GM18517 (cell line): ENCODE measurements at regions not wholly inside any gene's neighbourhood (a gene's known extent, or its start where the extent isn't known, plus 50 kb on each side); places are given as distances from the start of the nearest gene placed in this dataset.

Source experiments
- ATAC-seq: cut with Tn5 transposase; IDR thresholded peaks from one replicate; pipeline ENCODE4 v1.9.1; 2021; ENCODE audit warnings: mild to moderate bottlenecking, moderate library complexity; ENCODE audit not compliant: unreplicated experiment

GRCh38 chr3:29099296-29099695 lies 181.6 kb upstream of the RBMS3 start:
- ATAC-seq = no peak

GRCh38 chr3:29099775-29100174 lies 181.1 kb upstream of the RBMS3 start:
- ATAC-seq = no peak

- ATAC-seq = no peak
These were observed 180.6 kb upstream of the RBMS3 start for GRCh38 chr3:29100292-29100691.

DNA sequence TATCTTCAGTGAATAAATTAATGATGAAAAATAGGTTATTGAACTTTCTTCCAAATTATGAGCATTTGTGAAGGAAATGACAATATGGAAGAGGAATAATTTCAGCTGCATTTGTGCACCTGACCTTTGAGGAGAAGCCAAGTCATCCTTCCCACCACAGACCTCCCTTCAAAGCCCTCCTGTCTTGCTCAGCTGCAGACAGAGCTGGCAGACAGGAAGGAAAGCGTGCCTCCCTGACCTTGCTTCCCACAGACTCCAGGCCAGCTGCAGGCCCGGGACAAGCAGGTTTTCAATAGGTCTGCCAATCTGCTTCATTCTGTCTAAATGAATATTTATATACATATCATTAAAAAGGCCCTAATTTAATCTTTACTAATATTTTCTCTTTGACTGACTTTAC lies 152.9 kb upstream of the RBMS3 start:
- no peak for ATAC-seq

- no peak for ATAC-seq
These were observed 143.3 kb upstream of the RBMS3 start for GRCh38 chr3:29137601-29138000.

DNA sequence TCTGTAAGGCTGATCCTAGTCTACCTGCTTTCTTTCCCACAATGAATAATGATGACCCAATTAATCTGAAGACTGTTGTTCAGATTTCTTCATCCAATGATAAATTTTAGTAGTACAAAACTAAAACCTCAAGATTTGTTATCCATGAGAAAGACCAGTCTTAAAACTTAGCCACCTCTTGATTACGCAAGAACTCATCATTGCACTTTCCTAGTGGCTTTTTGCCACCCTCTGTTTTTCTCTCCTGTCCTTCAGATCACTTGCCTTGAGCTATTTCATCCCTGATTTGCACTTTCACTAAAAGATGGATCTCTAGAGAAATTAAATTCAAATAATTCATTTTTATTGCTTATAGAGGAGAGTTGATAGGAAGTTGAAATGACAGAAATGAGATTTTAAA lies 142.7 kb upstream of the RBMS3 start:
- no peak for ATAC-seq

DNA sequence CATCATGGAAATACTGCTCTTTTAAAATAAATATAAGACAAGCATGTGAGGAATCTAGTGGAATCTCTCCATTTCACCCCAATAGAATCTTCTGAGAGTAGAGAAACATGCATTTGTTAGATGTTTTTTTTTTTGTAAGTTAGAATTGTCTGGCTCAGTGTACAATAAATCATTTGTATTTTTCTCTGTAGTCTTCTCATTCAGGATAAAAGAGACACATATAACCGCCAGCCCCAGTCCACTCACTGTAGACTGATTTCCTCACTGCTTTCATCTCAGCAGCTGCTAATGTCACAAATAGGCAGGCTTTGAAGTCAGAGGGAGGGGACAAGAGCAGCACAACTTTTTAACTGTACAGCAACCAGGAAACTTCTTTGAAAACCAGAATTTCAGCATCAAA lies 140.2 kb upstream of the RBMS3 start:
- ATAC-seq = no peak

- ATAC-seq = no peak
These were observed 139.5 kb upstream of the RBMS3 start for GRCh38 chr3:29141197-29141917.

DNA sequence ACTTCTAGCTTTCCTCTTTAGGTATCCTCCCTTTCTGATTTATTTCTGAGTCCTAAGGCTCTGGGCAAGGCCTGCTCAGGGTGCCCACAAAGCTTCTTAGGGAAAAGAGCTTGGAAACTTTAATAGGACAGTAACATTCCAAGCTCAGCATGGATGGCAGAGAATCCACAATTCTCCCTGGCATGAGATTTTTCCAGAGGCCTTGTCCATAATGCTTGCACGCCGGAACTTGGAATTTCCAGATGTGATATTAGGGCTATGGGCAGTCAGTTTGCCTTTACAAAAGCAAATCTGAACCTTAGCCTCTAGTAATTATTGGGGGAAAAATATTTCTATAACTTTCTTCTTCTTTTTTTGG lies 139.0 kb upstream of the RBMS3 start:
- ATAC-seq = no peak

GRCh38 chr3:29143151-29143550 lies 137.7 kb upstream of the RBMS3 start:
- no peak for ATAC-seq

GRCh38 chr3:29144361-29144760 lies 136.5 kb upstream of the RBMS3 start:
- ATAC-seq = no peak

DNA sequence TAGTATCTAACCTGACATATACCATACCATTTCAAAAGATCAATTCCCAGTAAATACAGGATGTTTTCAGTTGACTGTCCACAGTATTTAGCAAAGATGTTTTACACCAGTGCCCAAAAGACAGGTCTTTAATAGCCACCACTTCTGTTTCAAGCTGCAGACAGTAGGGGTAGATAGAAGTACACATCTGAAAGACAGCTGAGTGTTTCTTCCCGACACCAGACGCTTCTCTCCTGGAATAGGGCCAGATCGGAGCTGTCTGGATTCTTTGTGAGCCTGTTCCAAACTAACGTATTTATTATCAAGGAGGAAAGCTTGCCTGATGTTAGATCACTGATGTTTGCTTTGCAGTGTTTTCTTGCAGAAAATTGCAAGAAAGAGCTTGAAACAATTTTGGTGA lies 136.1 kb upstream of the RBMS3 start:
- no peak for ATAC-seq

- no peak for ATAC-seq
These were observed 135.5 kb upstream of the RBMS3 start for GRCh38 chr3:29145360-29145759.

- ATAC-seq = no peak
These were observed 128.5 kb upstream of the RBMS3 start for GRCh38 chr3:29152379-29152778.

- ATAC-seq = no peak
These were observed 127.1 kb upstream of the RBMS3 start for GRCh38 chr3:29153811-29154210.

GRCh38 chr3:29156086-29156715 lies 124.7 kb upstream of the RBMS3 start:
- ATAC-seq = no peak

DNA sequence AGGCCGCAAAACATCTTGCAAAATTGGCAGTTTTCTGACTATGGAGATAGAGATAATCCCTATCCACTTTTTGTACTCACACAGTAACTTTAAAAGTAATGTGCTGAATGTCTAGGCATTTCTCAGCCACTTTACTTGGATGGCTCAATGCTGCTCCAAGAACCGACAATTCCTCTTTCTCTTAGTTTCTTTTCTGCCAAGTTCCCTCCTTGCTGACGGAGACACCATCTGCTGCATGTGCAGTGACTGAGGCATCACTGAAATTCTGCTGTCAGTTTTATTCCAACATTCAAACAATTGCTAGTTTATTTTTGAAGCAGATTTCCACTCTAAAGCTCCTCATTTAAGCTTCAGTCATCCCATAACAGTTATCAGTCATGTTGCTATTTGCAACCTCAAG lies 116.0 kb upstream of the RBMS3 start:
- ATAC-seq = no peak

GRCh38 chr3:29167180-29167579 lies 113.7 kb upstream of the RBMS3 start:
- ATAC-seq = no peak

GRCh38 chr3:29168081-29168480 lies 112.8 kb upstream of the RBMS3 start:
- no peak for ATAC-seq

DNA sequence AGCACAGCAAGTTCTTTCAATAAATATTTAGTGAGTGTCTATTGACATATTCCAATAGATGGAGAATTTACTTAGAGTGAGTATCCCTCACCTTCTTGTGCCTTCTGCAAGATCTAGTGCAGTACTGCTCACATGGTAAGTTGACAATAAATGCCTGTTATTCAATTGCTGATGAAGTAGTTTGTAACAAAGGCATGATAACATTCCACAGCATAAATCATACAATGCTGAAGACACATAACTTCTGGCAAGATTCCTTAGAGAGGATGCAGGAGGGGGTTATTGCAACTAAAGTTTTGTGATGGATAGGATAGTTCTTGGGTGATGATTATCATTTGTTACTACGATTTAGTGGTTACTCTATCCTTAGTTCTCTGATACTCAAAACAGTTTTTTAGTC lies 112.2 kb upstream of the RBMS3 start:
- ATAC-seq = no peak

GRCh38 chr3:29169451-29169850 lies 111.4 kb upstream of the RBMS3 start:
- no peak for ATAC-seq

- ATAC-seq = no peak
These were observed 109.6 kb upstream of the RBMS3 start for GRCh38 chr3:29171043-29171990.
